HPDE6-E6E7 (cell line): ENCODE measurements at regions not wholly inside any gene's neighbourhood (a gene's known extent, or its start where the extent isn't known, plus 50 kb on each side); places are given as distances from the start of the nearest gene placed in this dataset.

Source experiments
- DNase-seq: peaks from one replicate; pipeline ENCODE4 v3.0.0; 2011; ENCODE audit warnings: missing footprints; ENCODE audit errors: extremely low spot score

GRCh38 chr2:8031370-8031769, 650.5 kb upstream of the ID2 start:
- DNase-seq: no peak

GRCh38 chr2:8033546-8034096, 648.2 kb upstream of the ID2 start:
- DNase-seq: no peak

GRCh38 chr2:8036366-8036765, 645.5 kb upstream of the ID2 start:
- DNase-seq: no peak

GRCh38 chr2:8039732-8040131, 642.1 kb upstream of the ID2 start:
- no peak for DNase-seq

GRCh38 chr2:8043295-8043694, 638.6 kb upstream of the ID2 start:
- DNase-seq: no peak

GRCh38 chr2:8044046-8044594, 637.7 kb upstream of the ID2 start:
- DNase-seq: no peak

GRCh38 chr2:8045081-8045614, 636.7 kb upstream of the ID2 start:
- DNase-seq: no peak

- no peak for DNase-seq
Observed at GRCh38 chr2:8046849-8047248, 635.0 kb upstream of the ID2 start.

GRCh38 chr2:8049176-8049575, 632.7 kb upstream of the ID2 start:
- no peak for DNase-seq

- no peak for DNase-seq
Observed at GRCh38 chr2:8049851-8050571, 631.8 kb upstream of the ID2 start.

- no peak for DNase-seq
Observed at GRCh38 chr2:8053216-8053615, 628.6 kb upstream of the ID2 start.

GRCh38 chr2:8054070-8054469, 627.8 kb upstream of the ID2 start:
- DNase-seq: no peak

- no peak for DNase-seq
Observed at GRCh38 chr2:8058652-8059051, 623.2 kb upstream of the ID2 start.

GRCh38 chr2:8059255-8059654, 622.6 kb upstream of the ID2 start:
- DNase-seq: no peak

GRCh38 chr2:8059794-8060193, 622.1 kb upstream of the ID2 start:
- no peak for DNase-seq

- DNase-seq: no peak
Observed at GRCh38 chr2:8061219-8061618, 620.6 kb upstream of the ID2 start.

- DNase-seq: no peak
Observed at GRCh38 chr2:8064603-8065002, 617.3 kb upstream of the ID2 start.

- DNase-seq: no peak
Observed at GRCh38 chr2:8065191-8065590, 616.7 kb upstream of the ID2 start.

- DNase-seq: no peak
Observed at GRCh38 chr2:8067784-8068336, 614.0 kb upstream of the ID2 start.

- DNase-seq: no peak
Observed at GRCh38 chr2:8072907-8073306, 608.9 kb upstream of the ID2 start.

- no peak for DNase-seq
Observed at GRCh38 chr2:8073916-8074315, 607.9 kb upstream of the ID2 start.

GRCh38 chr2:8076448-8077342, 605.2 kb upstream of the ID2 start:
- DNase-seq: no peak
